ENCODE measurements at regions not wholly inside any gene's neighbourhood (a gene's known extent, or its start where the extent isn't known, plus 50 kb on each side); places are given as distances from the start of the nearest gene placed in this dataset.

- TF ChIP-seq ARNTL (CRISPR knock-in tag; IDR thresholded peaks at IDR 0.05; ENCODE audit: borderline replicate concordance, low read depth) (no peak), ESRRG (CRISPR knock-in tag; IDR thresholded peaks at IDR 0.05) (no peak)
Measured at GRCh38 chr11:81749245-81749644, 984.4 kb downstream of the FAM181B start.

GRCh38 chr11:81744336-81745116 is 989.1 kb downstream of the FAM181B start:
- no peak for TF ChIP-seq ZNF70 (CRISPR knock-in tag; IDR thresholded peaks at IDR 0.05)
- TF ChIP-seq PATZ1 (CRISPR knock-in tag; IDR thresholded peaks at IDR 0.05; ENCODE audit: borderline replicate concordance), result no peak
- no peak for TF ChIP-seq ZNF565 (CRISPR knock-in tag; conservative IDR thresholded peaks at IDR 0.05; ENCODE audit: low read depth)
- TF ChIP-seq TOX (CRISPR knock-in tag; IDR thresholded peaks at IDR 0.05; ENCODE audit: borderline replicate concordance), result no peak
- no peak for TF ChIP-seq ARNTL (CRISPR knock-in tag; IDR thresholded peaks at IDR 0.05; ENCODE audit: borderline replicate concordance, low read depth)
- no peak for TF ChIP-seq RARB (CRISPR knock-in tag; IDR thresholded peaks at IDR 0.05)
- ATAC-seq, result no peak

More at GRCh38 chr11:81749245-81749644, 984.4 kb downstream of the FAM181B start:
- ATAC-seq, result no peak

- ATAC-seq, result no peak
- TF ChIP-seq TCF4 (CRISPR knock-in tag; IDR thresholded peaks at IDR 0.05; ENCODE audit: borderline replicate concordance) (no peak), RARB (CRISPR knock-in tag; IDR thresholded peaks at IDR 0.05) (no peak), TSHZ2 (CRISPR knock-in tag; IDR thresholded peaks at IDR 0.05) (no peak), ZFP3 (CRISPR knock-in tag; IDR thresholded peaks at IDR 0.05) (no peak), CSRNP3 (CRISPR knock-in tag; IDR thresholded peaks at IDR 0.05) (no peak), POU6F1 (CRISPR knock-in tag; IDR thresholded peaks at IDR 0.05; ENCODE audit: borderline replicate concordance, low read depth) (no peak), OSR1 (CRISPR knock-in tag; IDR thresholded peaks at IDR 0.05) (no peak), ESRRG (CRISPR knock-in tag; IDR thresholded peaks at IDR 0.05) (no peak), ARNTL (CRISPR knock-in tag; IDR thresholded peaks at IDR 0.05; ENCODE audit: borderline replicate concordance, low read depth) (no peak)
Measured at GRCh38 chr11:81725701-81726100, 1008.0 kb downstream of the FAM181B start.

GRCh38 chr11:81717695-81718094 is 1016.0 kb downstream of the FAM181B start:
- no peak for TF ChIP-seq ZFP30 (CRISPR knock-in tag; IDR thresholded peaks at IDR 0.05)
- no peak for TF ChIP-seq ZFP3 (CRISPR knock-in tag; IDR thresholded peaks at IDR 0.05)
- TF ChIP-seq TCF4 (CRISPR knock-in tag; IDR thresholded peaks at IDR 0.05; ENCODE audit: borderline replicate concordance), result no peak
- TF ChIP-seq ZNF565 (CRISPR knock-in tag; conservative IDR thresholded peaks at IDR 0.05; ENCODE audit: low read depth), result no peak
- TF ChIP-seq ZNF70 (CRISPR knock-in tag; IDR thresholded peaks at IDR 0.05), result no peak
- no peak for TF ChIP-seq GLIS3 (CRISPR knock-in tag; IDR thresholded peaks at IDR 0.05)
- no peak for TF ChIP-seq OSR1 (CRISPR knock-in tag; IDR thresholded peaks at IDR 0.05)
- TF ChIP-seq TOX (CRISPR knock-in tag; IDR thresholded peaks at IDR 0.05; ENCODE audit: borderline replicate concordance), result no peak
- TF ChIP-seq SNAI2 (CRISPR knock-in tag; IDR thresholded peaks at IDR 0.05), result no peak
- no peak for TF ChIP-seq ARNTL (CRISPR knock-in tag; IDR thresholded peaks at IDR 0.05; ENCODE audit: borderline replicate concordance, low read depth)
- no peak for TF ChIP-seq PPARA (CRISPR knock-in tag; IDR thresholded peaks at IDR 0.05; ENCODE audit: borderline replicate concordance)
- TF ChIP-seq BACH2 (CRISPR knock-in tag; IDR thresholded peaks at IDR 0.05; ENCODE audit: borderline replicate concordance), result no peak
- no peak for TF ChIP-seq POU6F1 (CRISPR knock-in tag; IDR thresholded peaks at IDR 0.05; ENCODE audit: borderline replicate concordance, low read depth)
- no peak for TF ChIP-seq CSDC2 (CRISPR knock-in tag; IDR thresholded peaks at IDR 0.05)
- no peak for TF ChIP-seq ISL1 (CRISPR knock-in tag; IDR thresholded peaks at IDR 0.05)
- TF ChIP-seq ZNF8 (CRISPR knock-in tag; IDR thresholded peaks at IDR 0.05), result no peak
- ATAC-seq, result no peak

All from SK-N-SH treated with all-trans-retinoic acid at 6 μM for 48 hours (cell line).